ENCODE measurements at regions not wholly inside any gene's neighbourhood (a gene's known extent, or its start where the extent isn't known, plus 50 kb on each side); places are given as distances from the start of the nearest gene placed in this dataset.
"Not testable (repeated sequence)": the region's sequence is repeated elsewhere in the genome, so short reads cannot be mapped to it uniquely, and the experiment has no call there.

GRCh38 chr1:29388884-29389283 lies 152.6 kb downstream of the PTPRU start:
- H3K4me1 Mint-ChIP-seq, result no peaks in the 10 kb centered on the region
- H3K4me3 Mint-ChIP-seq, result no peak overlapping the region
- no peak for DNase-seq
- H3K36me3 Mint-ChIP-seq (ENCODE audit: low read depth), result no peaks in the 10 kb centered on the region
- CTCF ChIA-PET, result no interaction called here
- H3K9me3 Mint-ChIP-seq, result no peaks in the 10 kb centered on the region
- H3K27me3 Mint-ChIP-seq, result peaks cover 12% of the 10 kb centered on the region
- H3K27ac Mint-ChIP-seq, result no peak overlapping the region
- POLR2A ChIA-PET, result no interaction called here

GRCh38 chr1:29388170-29388569 lies 151.8 kb downstream of the PTPRU start:
- ChIA-PET POLR2A (no interaction called here), CTCF (no interaction called here)

GRCh38 chr1:29387210-29387609 lies 150.9 kb downstream of the PTPRU start:
- no peak overlapping the region for H3K27ac Mint-ChIP-seq
- H3K4me1 Mint-ChIP-seq, result no peaks in the 10 kb centered on the region
- no peak for DNase-seq
- ChIA-PET CTCF (no interaction called here), POLR2A (no interaction called here)
- H3K4me3 Mint-ChIP-seq, result no peak overlapping the region
- H3K9me3 Mint-ChIP-seq, result no peaks in the 10 kb centered on the region
- H3K36me3 Mint-ChIP-seq (ENCODE audit: low read depth), result no peaks in the 10 kb centered on the region
- peaks cover 10% of the 10 kb centered on the region for H3K27me3 Mint-ChIP-seq

More at GRCh38 chr1:29388170-29388569, 151.8 kb downstream of the PTPRU start:
- Mint-ChIP-seq H3K27me3 (peaks cover 12% of the 10 kb centered on the region), H3K36me3 (ENCODE audit: low read depth) (no peaks in the 10 kb centered on the region), H3K9me3 (no peaks in the 10 kb centered on the region), H3K4me1 (no peaks in the 10 kb centered on the region), H3K4me3 (no peak overlapping the region), H3K27ac (no peak overlapping the region)
- no peak for DNase-seq

- CTCF ChIA-PET; H3K27me3 Mint-ChIP-seq; H3K36me3 Mint-ChIP-seq (ENCODE audit: low read depth); DNase-seq; H3K4me1 Mint-ChIP-seq; H3K4me3 Mint-ChIP-seq; H3K9me3 Mint-ChIP-seq; POLR2A ChIA-PET; H3K27ac Mint-ChIP-seq: not testable (repeated sequence)
Observed at GRCh38 chr1:29386453-29386852, 150.1 kb downstream of the PTPRU start.

- no peaks in the 10 kb centered on the region for H3K4me1 Mint-ChIP-seq
- no peaks in the 10 kb centered on the region for H3K9me3 Mint-ChIP-seq
- H3K27ac Mint-ChIP-seq, result no peak overlapping the region
- peaks cover 10% of the 10 kb centered on the region for H3K27me3 Mint-ChIP-seq
- H3K36me3 Mint-ChIP-seq (ENCODE audit: low read depth), result no peaks in the 10 kb centered on the region
- POLR2A ChIA-PET, result no interaction called here
- no peak for DNase-seq
- no peak overlapping the region for H3K4me3 Mint-ChIP-seq
- CTCF ChIA-PET, result no interaction called here
Observed at GRCh38 chr1:29385966-29386365, 149.6 kb downstream of the PTPRU start.

GRCh38 chr1:29384496-29385015 lies 148.2 kb downstream of the PTPRU start:
- ChIA-PET POLR2A (no interaction called here), CTCF (no interaction called here)
- no peak for DNase-seq
- Mint-ChIP-seq H3K4me1 (no peaks in the 10 kb centered on the region), H3K36me3 (ENCODE audit: low read depth) (no peaks in the 10 kb centered on the region), H3K27ac (no peak overlapping the region), H3K27me3 (peaks cover 10% of the 10 kb centered on the region), H3K4me3 (no peak overlapping the region), H3K9me3 (no peaks in the 10 kb centered on the region)

- H3K4me3 Mint-ChIP-seq, result no peak overlapping the region
Observed at GRCh38 chr1:29383746-29384371, 147.5 kb downstream of the PTPRU start.

GRCh38 chr1:29382851-29383745 lies 146.8 kb downstream of the PTPRU start:
- CTCF ChIA-PET, result no interaction called here
- peaks cover 11% of the 10 kb centered on the region for H3K27me3 Mint-ChIP-seq
- H3K4me1 Mint-ChIP-seq, result no peaks in the 10 kb centered on the region
- no peak overlapping the region for H3K27ac Mint-ChIP-seq
- H3K4me3 Mint-ChIP-seq, result no peak overlapping the region
- H3K9me3 Mint-ChIP-seq, result peaks cover 10% of the 10 kb centered on the region
- peaks cover 6% of the 10 kb centered on the region for H3K36me3 Mint-ChIP-seq (ENCODE audit: low read depth)
- POLR2A ChIA-PET, result no interaction called here
- no peak for DNase-seq

More at GRCh38 chr1:29383746-29384371, 147.5 kb downstream of the PTPRU start:
- no peak for DNase-seq
- peaks cover 7% of the 10 kb centered on the region for H3K9me3 Mint-ChIP-seq
- H3K27me3 Mint-ChIP-seq, result peaks cover 11% of the 10 kb centered on the region
- no peak overlapping the region for H3K27ac Mint-ChIP-seq
- ChIA-PET CTCF (no interaction called here), POLR2A (no interaction called here)
- no peaks in the 10 kb centered on the region for H3K4me1 Mint-ChIP-seq
- H3K36me3 Mint-ChIP-seq (ENCODE audit: low read depth), result peaks cover 6% of the 10 kb centered on the region

- no peak for DNase-seq
- CTCF ChIA-PET, result no interaction called here
- Mint-ChIP-seq H3K36me3 (ENCODE audit: low read depth) (peaks cover 6% of the 10 kb centered on the region), H3K9me3 (peaks cover 10% of the 10 kb centered on the region), H3K4me3 (no peak overlapping the region), H3K27me3 (peaks cover 7% of the 10 kb centered on the region), H3K4me1 (no peaks in the 10 kb centered on the region), H3K27ac (no peak overlapping the region)
- POLR2A ChIA-PET, result no interaction called here
Observed at GRCh38 chr1:29381426-29381825, 145.1 kb downstream of the PTPRU start.

GRCh38 chr1:29380532-29380931 lies 144.2 kb downstream of the PTPRU start:
- Mint-ChIP-seq H3K4me1 (no peaks in the 10 kb centered on the region), H3K27ac (no peak overlapping the region), H3K27me3 (peaks cover 11% of the 10 kb centered on the region), H3K36me3 (ENCODE audit: low read depth) (peaks cover 6% of the 10 kb centered on the region), H3K4me3 (no peak overlapping the region), H3K9me3 (peaks cover 10% of the 10 kb centered on the region)
- no peak for DNase-seq
- POLR2A ChIA-PET, result no interaction called here
- CTCF ChIA-PET, result no interaction called here

- DNase-seq, result peak; percentile 22
- Mint-ChIP-seq H3K4me3 (no peak overlapping the region), H3K4me1 (no peaks in the 10 kb centered on the region), H3K36me3 (ENCODE audit: low read depth) (peaks cover 6% of the 10 kb centered on the region), H3K27me3 (peaks cover 19% of the 10 kb centered on the region), H3K9me3 (peaks cover 10% of the 10 kb centered on the region), H3K27ac (no peak overlapping the region)
- ChIA-PET POLR2A (no interaction called here), CTCF (no interaction called here)
Observed at GRCh38 chr1:29379443-29380073, 143.2 kb downstream of the PTPRU start.
